HG03060 (cell line): ENCODE measurements at regions not wholly inside any gene's neighbourhood (a gene's known extent, or its start where the extent isn't known, plus 50 kb on each side); places are given as distances from the start of the nearest gene placed in this dataset.

ENCODE experiments used
- ATAC-seq: cut with Tn5 transposase; IDR thresholded peaks from one replicate; pipeline ENCODE4 v1.9.1; 2021; ENCODE audit warnings: low read depth, moderate number of reproducible peaks; ENCODE audit not compliant: unreplicated experiment

DNA sequence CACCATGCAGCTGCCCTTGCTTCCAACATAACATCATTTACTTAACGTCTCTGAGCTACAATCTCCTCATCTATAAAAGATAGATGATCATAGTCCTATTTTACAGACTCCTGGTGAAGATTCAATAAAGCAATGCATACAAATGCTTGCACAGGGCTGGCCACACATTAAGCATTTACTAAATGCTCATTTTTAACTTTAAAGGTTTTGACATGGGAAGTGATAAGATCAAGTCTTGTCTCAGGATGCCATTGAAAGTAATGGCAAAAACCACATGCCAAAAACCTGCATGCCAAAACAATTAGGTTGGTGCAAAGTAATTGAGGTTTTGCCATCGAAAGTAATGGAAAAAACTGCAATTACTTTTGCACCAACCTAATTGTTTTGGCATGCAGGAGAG lies 181.2 kb upstream of the ADRA1B start:
- ATAC-seq, result no peak

DNA sequence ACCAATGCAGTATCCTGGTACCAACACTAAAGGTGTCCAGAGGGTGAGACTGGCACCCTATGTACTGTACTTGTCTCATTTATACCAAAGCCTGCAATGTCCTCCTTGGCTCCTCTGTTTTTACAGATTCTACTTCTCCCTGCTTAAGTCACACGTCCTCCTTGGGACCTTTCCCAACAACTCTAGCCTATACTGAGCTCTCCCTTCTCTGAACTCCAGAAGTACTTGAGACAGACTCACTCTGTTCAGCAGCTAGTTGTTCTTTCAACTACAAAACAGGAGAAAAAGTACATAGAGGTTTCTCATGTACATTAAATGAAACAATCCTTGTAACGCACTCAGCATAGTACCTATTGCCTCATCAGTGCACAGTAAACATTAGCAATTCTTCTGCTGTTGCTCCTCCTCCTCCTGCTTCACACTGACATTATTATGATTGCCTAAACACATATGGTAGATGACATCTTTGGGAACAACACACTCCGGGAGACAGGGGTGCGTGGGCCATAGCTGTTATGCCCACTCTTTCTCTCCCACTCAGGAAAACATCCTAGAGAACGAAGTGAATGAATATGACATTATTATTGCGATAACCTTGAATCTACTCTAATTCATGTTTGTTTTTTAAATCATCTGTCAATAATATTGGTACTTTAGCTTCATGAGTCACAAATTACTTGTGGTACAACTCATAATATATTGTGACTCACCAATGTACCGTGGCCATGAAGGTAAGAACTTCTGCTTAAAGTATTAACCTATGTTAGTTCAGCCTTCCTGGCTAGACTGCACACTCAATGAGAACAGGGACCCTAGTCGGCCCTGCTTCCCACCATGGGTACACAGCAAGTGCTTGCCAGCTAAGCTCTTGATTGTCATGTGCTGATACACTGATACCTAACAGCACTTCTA lies 180.3 kb upstream of the ADRA1B start:
- ATAC-seq, result no peak

DNA sequence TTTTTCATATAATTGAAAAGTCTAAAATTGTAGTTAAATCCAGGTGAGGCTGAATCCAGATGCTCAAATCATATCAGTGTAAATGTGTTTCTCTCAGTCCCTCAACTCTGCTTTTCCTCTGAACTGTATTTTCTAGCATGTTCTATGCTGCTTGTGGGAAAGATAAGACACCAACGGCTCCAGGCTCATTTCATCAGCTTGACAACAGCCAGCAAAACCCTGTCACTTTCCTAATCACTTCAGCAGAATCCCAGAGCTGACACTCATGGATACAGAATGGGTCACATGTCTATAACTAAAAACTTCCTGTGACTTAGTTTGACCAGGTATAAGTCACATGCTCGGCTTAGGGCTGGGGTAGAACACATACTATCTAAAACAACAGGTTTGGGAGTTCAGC lies 179.4 kb upstream of the ADRA1B start:
- ATAC-seq, result no peak

DNA sequence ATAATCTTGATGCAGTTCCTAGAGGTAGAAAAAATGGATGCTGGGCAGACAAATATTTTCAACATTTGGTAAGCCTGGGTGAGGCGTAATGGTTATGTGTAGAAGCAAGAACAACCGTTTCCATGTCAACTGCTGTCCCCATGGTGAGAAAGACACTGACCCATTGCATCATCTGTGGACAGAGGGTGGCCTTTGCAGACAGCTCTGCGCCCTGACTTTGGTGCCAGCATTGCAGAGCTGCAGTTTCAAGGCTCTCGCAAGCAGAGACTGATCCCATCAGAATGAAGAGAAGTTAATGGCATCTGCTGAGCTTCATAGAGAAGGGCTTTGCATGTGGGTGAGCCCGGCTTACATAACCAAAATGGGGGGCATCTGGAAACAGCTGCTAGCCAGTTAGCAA lies 179.0 kb upstream of the ADRA1B start:
- no peak for ATAC-seq

DNA sequence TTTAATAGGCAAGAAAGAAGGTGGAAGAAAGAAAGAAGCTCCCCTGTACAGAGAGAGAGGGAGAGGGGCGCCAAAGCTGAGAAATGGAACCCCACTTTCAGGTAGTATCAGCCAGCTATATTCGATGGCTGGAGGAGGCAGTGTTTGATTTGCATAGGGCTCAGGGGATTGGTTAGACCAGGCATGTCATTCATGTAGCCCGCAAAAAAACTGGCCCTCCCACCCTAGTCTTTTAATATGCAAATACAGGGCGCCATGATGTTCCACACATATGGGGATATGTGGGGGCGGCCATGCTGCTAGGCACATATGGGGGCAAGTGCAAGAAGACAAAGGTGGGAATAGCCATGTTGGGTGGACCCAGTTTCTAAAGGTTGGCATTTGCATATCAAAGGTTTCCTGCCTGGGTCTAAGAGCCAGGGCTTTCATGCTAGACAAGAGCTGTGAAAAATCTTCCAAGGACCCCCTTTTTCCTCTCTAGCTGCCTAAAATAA lies 174.4 kb upstream of the ADRA1B start:
- no peak for ATAC-seq

DNA sequence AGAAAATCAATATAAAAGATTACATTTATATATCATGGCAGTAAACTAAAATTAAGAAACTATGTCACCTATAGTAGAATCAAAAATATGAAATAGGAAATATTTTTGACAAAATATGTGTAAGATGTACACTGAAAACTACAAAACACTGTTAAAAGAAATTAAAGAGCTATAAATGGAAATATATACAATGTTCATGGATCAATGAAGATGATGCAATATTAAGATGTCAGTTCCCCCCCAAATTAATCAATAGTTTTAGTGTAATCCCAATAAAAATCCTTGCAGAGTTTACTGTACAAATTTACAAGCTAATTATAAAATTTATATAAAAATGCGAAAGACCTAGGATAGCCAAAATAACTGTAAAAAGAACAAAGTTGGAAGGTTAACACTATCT lies 173.0 kb upstream of the ADRA1B start:
- no peak for ATAC-seq

DNA sequence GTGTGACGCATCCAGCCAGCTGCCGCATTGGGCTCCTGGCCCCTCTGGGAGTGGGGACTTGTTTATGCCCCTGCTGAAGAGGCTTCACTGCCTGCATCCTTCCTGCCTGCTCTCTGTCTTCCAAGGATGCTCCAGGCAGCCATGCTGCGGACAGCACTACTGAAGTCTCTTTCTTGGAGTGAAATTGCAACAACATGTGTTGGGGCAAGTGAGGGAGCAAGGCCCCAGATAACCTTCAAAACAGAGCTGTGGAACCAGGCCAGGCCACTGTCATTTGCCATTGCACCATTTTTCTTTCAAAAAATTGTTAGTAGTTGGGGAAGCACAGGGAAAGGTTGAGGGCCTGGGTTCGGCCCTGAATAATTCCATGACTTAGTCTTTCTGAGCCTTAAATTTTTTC lies 169.6 kb upstream of the ADRA1B start:
- no peak for ATAC-seq

DNA sequence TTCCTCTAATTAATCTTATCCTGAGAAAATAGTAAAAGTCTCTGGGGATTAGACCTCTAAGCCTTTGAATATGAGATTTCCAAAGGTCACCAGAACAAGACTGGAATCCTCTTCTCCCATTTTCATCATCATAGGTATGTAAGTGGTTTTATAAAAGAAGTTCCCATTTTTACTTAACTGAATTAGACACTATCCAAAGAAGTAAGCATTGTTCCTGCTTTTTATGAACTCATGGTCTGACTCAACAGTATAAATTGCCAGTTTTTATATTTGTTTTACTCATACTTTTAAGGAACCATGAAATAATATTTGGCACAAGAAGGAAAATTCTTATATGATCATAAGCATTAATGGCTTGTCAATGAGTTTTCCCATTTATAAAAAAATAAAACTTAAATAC lies 167.1 kb upstream of the ADRA1B start:
- ATAC-seq, result no peak

DNA sequence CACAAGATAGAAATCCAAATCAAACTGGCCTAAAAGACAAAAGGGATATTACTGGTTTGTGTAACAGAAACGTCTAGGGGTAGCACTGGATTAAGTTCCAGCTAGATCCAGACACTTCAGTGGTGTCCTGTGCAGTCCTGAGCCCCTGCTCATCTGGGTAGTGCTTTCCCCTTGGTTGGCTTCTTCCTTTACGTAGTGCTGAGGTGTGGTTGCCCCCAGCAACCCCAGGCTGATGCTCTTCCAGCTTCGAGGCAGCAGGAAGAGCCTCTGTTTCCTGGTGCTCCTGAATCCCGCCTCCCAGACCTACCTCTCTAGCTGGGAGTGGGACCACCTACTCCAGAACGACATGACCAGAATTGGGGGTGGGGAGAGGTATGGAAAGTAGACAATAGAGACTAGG lies 166.1 kb upstream of the ADRA1B start:
- ATAC-seq, result no peak

DNA sequence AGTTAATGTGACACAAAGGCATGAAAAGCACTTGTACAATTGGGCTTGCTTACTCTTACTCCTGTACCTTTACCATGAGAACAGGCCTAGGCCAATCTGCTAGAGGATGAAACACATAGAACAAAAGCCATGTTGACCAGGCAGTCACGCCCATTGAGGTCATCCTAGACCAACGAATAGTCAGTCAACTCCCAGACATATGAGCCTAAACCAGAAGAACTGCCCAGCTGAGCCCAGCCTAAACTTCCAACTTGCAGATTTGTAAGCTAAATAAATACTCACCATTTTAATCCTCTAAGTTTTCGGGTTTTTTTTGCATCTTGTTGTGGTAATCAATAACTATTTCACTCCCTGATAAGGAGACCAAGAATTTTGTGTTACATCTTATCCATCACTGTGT lies 164.8 kb upstream of the ADRA1B start:
- no peak for ATAC-seq

DNA sequence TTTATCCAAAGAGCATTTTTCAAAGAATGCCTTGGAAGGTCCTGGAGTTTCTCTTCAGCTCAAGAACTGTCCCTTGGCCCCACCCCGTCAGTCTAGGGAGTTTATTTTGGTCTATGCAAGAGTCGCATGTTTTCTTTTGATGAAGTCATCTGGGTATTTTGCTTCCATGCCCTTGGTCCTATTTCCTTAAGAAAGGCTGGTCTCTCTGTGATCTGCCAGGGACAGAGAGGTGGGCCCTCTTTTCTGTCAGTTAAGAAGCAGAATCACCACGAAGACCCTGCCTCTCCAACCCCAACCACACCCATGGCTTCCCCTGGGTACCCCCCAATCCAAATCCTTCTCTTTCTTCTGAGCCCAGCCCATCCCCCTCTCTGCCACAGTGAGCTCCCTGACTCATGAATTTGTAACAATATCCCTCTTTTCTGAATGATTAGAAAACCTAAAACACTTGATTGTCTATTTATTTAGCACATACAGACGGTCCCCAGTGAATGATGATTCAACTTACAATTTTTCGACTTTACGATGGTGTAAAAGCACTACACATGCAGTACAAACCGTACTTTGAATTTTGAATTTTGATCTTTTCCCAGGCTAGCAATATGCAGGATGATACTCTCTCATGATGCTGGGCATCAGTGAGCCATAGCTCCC lies 163.5 kb upstream of the ADRA1B start:
- ATAC-seq, result no peak

DNA sequence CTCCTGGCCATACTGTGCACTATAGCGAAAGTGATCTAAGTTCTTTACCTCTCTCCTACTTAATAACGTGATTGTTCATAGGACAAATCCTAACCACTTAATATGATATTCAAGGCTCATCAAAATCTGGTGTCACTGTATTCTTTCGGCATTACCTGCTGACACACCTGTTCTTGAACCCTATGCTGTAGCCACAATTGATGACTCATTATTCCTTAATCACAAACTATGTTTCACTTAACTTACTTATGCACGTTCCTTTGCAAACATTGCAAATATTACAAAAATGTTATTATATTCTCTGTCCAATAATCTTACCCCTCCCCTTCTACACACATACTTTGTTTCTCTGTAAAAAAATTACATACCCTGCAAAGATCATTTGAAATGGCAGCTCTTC lies 158.1 kb upstream of the ADRA1B start:
- ATAC-seq, result no peak

DNA sequence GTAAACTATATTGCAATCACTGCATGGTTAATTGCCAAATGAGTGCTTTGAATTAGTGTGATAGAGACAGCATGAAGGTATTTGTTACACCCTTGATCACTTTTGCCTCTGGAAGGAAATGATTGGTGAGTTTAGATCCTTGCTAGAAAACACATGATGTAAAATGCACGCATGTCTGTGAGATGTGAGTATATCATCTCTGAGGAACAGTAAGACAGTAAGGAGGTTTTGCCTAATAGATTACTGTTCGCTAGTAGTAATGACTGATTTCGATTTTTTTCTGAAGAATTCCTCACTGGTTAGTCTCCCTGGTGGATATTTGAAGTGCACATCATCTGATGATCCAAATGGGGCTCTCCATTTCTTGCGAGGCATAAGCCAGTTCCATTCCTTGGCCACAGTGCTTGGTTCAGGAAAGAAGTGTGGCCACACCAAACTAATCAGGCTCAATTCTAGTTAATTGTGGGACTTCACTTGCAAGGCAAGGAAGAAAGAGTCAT lies 156.4 kb upstream of the ADRA1B start:
- ATAC-seq, result no peak

DNA sequence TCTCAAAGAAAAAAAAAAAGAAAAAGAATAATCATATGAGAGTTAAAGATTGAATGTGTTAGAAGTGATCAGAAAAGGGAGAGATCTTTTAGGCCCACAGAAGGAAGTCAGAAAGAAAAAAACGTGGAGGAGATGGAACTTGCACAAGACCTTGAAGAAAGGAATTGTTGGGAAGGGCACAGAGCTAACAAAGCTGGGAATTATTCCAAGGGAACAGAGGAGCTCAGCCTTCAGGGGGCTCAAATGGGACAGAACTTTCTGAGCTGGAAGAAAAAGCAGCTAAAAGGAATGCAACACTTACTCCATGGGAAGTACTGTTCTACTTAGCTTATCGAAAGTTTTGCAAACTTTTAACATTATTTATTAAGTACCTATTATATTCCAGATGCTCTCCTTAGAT lies 153.4 kb upstream of the ADRA1B start:
- no peak for ATAC-seq

DNA sequence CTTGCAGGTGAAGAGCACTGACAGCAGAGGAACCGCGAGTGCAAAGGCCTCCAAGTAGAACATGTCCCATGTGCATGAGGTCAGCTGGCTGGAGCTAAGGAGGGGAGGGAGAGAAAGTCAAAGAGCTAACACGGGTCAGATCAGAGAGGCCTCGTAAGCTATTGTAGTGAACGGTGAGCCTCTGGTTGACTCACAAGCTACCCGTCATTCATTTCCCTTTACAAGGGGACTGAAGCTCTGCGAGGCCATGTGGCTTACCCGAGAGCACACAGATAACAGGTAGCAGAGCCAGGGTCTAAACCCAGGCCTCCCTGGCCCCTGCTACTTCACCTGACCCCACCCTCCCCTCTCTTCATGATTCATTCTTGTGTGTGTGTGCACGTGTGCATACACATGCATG lies 152.7 kb upstream of the ADRA1B start:
- no peak for ATAC-seq

DNA sequence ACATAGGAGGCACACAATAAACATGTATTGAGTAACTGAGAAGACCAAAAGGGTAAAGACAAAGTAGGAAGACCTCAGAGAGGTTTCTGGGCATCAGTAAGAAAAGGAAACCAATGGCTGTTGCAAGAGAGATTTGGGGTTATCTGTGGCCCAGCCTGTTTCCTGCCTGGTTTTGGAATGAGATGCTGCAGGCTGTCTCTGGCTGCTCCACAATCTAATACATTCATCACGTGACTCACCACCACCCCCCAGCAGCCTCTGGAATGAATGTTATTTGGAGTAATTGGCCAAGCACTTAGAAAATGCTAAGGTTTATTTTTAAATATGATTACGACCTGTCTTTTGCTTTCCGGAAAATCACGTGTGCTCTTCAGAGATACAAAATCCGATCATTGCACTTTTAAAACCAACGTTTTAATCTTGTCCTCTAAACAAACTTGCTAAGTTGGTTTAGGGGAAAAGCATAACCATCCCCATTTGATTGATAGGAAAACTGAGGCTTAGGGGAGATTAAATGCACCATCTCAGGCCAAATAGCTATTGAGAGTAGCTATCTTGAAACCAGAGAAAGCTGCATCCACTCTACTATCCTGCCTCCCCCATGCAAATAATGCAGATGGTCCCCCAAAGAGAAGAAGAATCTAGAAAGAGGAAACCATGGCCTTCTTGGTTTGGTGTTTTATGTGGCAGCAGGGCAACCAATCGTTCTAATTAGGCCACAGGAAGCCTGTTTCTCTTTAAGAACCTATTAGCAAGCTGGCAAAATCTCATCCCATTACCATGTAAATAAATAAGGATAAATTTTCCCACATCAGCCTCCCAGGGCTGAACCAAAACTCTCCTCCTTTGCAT lies 151.8 kb upstream of the ADRA1B start:
- ATAC-seq, result no peak

DNA sequence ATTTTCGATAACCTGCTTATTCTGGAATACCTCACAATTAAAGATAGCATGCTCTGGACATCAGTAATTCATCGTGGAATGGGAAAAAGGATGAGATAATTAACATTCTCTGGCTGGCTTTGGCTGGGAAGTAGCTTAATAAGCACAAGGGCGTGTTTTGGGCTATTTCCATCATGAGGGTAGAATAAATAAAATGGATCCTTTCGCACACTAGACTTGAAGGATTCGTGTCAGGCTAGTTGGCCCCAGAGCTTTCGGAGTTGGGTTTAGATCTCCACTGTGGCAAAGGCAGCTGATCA lies 151.2 kb upstream of the ADRA1B start:
- no peak for ATAC-seq

DNA sequence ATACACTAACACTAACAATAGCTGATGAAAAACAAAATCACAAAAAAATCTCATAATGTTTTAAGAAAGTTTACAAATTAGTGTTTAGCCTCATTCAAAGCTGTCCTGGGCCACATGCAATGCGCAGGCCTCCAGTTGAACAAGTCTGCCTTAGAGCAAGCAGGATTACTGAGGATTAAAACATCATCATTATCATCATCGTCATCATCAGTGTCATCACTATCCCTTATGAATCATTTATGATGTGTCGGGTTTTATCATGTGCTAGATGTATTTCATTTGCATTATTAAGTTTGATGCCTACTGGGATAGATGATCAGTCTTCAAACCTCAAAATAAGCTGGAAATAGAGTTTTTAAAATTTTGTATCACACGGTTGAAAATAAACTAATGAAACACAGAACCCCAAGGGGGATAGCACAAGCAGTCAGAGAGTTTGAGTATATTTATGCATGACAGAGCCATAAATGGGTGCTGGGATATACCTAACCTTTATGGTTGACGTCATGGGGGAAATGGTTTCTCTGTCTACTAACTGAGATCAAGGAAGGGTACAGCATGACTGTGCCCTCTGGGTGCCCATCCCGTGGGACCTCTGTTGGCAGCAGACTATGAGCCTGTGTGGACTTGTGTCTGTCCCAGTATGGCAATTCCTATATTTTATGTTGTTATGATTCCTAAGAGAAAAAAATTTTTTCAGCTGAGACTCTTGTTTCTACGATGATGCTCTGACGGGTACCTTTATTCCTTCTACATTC lies 150.3 kb upstream of the ADRA1B start:
- ATAC-seq, result no peak

DNA sequence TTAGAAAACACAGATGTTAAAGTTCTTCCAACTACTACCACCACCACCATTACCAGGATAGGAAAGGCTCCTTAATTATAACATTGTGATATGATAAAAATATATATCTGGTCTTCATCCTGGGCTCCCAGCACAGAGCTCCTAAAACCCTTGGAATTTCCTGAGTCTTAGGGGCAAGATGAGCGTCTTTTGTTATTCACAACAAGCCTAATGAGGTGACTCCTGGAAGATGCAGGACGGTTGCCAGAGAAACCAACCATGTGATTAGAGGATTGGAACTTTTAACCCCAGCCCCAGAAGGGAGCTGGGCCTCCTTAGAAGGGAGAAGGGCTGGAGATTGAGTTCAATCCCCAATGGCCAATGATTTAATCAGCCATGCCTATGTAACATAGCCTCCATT lies 148.0 kb upstream of the ADRA1B start:
- ATAC-seq, result no peak

DNA sequence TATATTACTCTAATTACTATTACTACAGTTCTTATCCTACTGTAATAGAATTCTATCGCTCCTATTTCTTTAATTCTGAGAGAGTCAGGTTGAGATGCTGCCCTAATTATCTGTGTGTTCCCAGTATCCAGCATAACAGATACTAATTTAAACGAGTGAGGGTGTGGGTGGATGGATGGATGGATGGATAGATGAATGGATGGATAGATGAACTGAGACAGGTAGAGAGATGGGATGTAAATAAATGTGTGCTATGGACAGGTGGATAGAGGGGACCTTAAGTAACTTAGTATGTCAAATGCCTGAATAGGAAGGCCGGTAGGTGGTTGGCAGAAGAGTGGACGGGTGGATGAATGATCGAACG lies 143.6 kb upstream of the ADRA1B start:
- no peak for ATAC-seq
